ENCODE measurements at regions not wholly inside any gene's neighbourhood (a gene's known extent, or its start where the extent isn't known, plus 50 kb on each side); places are given as distances from the start of the nearest gene placed in this dataset.

- no peak for TF ChIP-seq EZH2 (IDR thresholded peaks at IDR 0.05; ENCODE audit: low read length, unreplicated experiment)
- TF ChIP-seq, protein P1, sequence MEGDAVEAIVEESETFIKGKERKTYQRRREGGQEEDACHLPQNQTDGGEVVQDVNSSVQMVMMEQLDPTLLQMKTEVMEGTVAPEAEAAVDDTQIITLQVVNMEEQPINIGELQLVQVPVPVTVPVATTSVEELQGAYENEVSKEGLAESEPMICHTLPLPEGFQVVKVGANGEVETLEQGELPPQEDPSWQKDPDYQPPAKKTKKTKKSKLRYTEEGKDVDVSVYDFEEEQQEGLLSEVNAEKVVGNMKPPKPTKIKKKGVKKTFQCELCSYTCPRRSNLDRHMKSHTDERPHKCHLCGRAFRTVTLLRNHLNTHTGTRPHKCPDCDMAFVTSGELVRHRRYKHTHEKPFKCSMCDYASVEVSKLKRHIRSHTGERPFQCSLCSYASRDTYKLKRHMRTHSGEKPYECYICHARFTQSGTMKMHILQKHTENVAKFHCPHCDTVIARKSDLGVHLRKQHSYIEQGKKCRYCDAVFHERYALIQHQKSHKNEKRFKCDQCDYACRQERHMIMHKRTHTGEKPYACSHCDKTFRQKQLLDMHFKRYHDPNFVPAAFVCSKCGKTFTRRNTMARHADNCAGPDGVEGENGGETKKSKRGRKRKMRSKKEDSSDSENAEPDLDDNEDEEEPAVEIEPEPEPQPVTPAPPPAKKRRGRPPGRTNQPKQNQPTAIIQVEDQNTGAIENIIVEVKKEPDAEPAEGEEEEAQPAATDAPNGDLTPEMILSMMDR (conservative IDR thresholded peaks at IDR 0.05; ENCODE audit: low read depth, low read length), result no peak
Observed at GRCh38 chr4:30922625-30923024, 202.5 kb downstream of the PCDH7 start.
